ENCODE measurements at regions not wholly inside any gene's neighbourhood (a gene's known extent, or its start where the extent isn't known, plus 50 kb on each side); places are given as distances from the start of the nearest gene placed in this dataset.

DNA sequence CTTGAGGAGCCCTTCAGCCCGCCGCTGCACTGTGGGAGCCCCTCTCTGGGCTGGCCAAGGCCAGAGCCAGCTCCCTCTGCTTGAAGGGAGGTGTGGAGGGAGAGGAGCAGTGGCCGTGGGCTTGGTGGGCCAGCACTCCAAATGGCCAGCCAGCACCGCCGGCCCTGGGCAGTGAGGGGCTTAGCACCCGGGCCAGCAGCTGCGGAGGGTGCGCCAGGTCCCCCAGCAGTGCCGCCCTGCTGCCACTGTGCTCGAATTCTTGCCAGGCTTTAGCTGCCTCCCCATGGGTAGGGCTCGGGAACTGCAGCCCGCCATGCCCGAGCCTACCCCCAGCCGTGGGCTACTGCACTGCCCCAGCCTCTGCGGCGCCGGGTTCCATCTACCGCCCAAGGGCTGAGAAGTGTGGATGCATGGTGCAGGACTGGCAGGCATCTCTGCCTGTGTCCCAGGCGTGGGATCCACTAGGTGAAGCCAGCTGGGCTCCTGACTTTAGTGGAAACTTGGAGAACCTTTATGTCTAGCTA, 82.7 kb downstream of the KCNA4 start:
- Mint-ChIP-seq H3K4me1 (ENCODE audit: unreplicated experiment) (no peaks in the 10 kb centered on the region), H3K27ac (ENCODE audit: unreplicated experiment) (no peak overlapping the region), H3K36me3 (ENCODE audit: low read depth, unreplicated experiment) (no peaks in the 10 kb centered on the region), H3K4me3 (ENCODE audit: unreplicated experiment) (no peak overlapping the region), H3K27me3 (ENCODE audit: unreplicated experiment) (no peaks in the 10 kb centered on the region), H3K9me3 (ENCODE audit: unreplicated experiment) (no peaks in the 10 kb centered on the region)
- no peak for DNase-seq (ENCODE audit: low spot score)
- TF ChIP-seq, protein P1, sequence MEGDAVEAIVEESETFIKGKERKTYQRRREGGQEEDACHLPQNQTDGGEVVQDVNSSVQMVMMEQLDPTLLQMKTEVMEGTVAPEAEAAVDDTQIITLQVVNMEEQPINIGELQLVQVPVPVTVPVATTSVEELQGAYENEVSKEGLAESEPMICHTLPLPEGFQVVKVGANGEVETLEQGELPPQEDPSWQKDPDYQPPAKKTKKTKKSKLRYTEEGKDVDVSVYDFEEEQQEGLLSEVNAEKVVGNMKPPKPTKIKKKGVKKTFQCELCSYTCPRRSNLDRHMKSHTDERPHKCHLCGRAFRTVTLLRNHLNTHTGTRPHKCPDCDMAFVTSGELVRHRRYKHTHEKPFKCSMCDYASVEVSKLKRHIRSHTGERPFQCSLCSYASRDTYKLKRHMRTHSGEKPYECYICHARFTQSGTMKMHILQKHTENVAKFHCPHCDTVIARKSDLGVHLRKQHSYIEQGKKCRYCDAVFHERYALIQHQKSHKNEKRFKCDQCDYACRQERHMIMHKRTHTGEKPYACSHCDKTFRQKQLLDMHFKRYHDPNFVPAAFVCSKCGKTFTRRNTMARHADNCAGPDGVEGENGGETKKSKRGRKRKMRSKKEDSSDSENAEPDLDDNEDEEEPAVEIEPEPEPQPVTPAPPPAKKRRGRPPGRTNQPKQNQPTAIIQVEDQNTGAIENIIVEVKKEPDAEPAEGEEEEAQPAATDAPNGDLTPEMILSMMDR (IDR thresholded peaks at IDR 0.05; ENCODE audit: unreplicated experiment): no peak

GRCh38 chr11:29916040-29916439, 100.8 kb downstream of the KCNA4 start:
- TF ChIP-seq, protein P1 (IDR thresholded peaks at IDR 0.05; ENCODE audit: unreplicated experiment): no peak
- Mint-ChIP-seq H3K36me3 (ENCODE audit: low read depth, unreplicated experiment) (no peaks in the 10 kb centered on the region), H3K27me3 (ENCODE audit: unreplicated experiment) (no peaks in the 10 kb centered on the region), H3K4me1 (ENCODE audit: unreplicated experiment) (no peaks in the 10 kb centered on the region), H3K27ac (ENCODE audit: unreplicated experiment) (no peak overlapping the region), H3K9me3 (ENCODE audit: unreplicated experiment) (no peaks in the 10 kb centered on the region), H3K4me3 (ENCODE audit: unreplicated experiment) (no peak overlapping the region)
- no peak for DNase-seq (ENCODE audit: low spot score)

GRCh38 chr11:29914203-29914930, 102.5 kb downstream of the KCNA4 start:
- Mint-ChIP-seq H3K4me3 (ENCODE audit: unreplicated experiment) (no peak overlapping the region), H3K9me3 (ENCODE audit: unreplicated experiment) (no peaks in the 10 kb centered on the region), H3K27ac (ENCODE audit: unreplicated experiment) (no peak overlapping the region), H3K36me3 (ENCODE audit: low read depth, unreplicated experiment) (no peaks in the 10 kb centered on the region), H3K4me1 (ENCODE audit: unreplicated experiment) (no peaks in the 10 kb centered on the region), H3K27me3 (ENCODE audit: unreplicated experiment) (no peaks in the 10 kb centered on the region)
- DNase-seq (ENCODE audit: low spot score): no peak
- TF ChIP-seq, protein P1 (IDR thresholded peaks at IDR 0.05; ENCODE audit: unreplicated experiment): no peak

- TF ChIP-seq, protein P1 (IDR thresholded peaks at IDR 0.05; ENCODE audit: unreplicated experiment): no peak
- Mint-ChIP-seq H3K36me3 (ENCODE audit: low read depth, unreplicated experiment) (no peaks in the 10 kb centered on the region), H3K9me3 (ENCODE audit: unreplicated experiment) (no peaks in the 10 kb centered on the region), H3K4me3 (ENCODE audit: unreplicated experiment) (no peak overlapping the region), H3K4me1 (ENCODE audit: unreplicated experiment) (no peaks in the 10 kb centered on the region), H3K27me3 (ENCODE audit: unreplicated experiment) (no peaks in the 10 kb centered on the region), H3K27ac (ENCODE audit: unreplicated experiment) (no peak overlapping the region)
- no peak for DNase-seq (ENCODE audit: low spot score)
These were observed 103.5 kb downstream of the KCNA4 start for GRCh38 chr11:29913352-29913751.

- Mint-ChIP-seq H3K27ac (ENCODE audit: unreplicated experiment) (no peak overlapping the region), H3K4me1 (ENCODE audit: unreplicated experiment) (no peaks in the 10 kb centered on the region), H3K27me3 (ENCODE audit: unreplicated experiment) (no peaks in the 10 kb centered on the region), H3K9me3 (ENCODE audit: unreplicated experiment) (no peaks in the 10 kb centered on the region), H3K36me3 (ENCODE audit: low read depth, unreplicated experiment) (no peaks in the 10 kb centered on the region), H3K4me3 (ENCODE audit: unreplicated experiment) (no peak overlapping the region)
- TF ChIP-seq, protein P1 (IDR thresholded peaks at IDR 0.05; ENCODE audit: unreplicated experiment): no peak
- no peak for DNase-seq (ENCODE audit: low spot score)
These were observed 116.4 kb downstream of the KCNA4 start for GRCh38 chr11:29900382-29900781.

Measured in endothelial cell (in vitro differentiated cells).